H9 (cell line): ENCODE measurements at regions not wholly inside any gene's neighbourhood (a gene's known extent, or its start where the extent isn't known, plus 50 kb on each side); places are given as distances from the start of the nearest gene placed in this dataset.

Experiments
- DNase-seq: peaks from one replicate; pipeline ENCODE4 v3.0.0-alpha.2; 2017
- H2AFZ ChIP-seq: one replicate; pipeline ENCODE4 v1.6.1; 2013; ENCODE audit warnings: mild to moderate bottlenecking, low read length, control low read depth, moderate library complexity
- H2AK5ac ChIP-seq: 2 replicates; pipeline ENCODE4 v1.6.1; 2013; ENCODE audit warnings: low read length, control low read depth, mixed read lengths; ENCODE audit not compliant: insufficient read length
- H2BK120ac ChIP-seq: one replicate; pipeline ENCODE4 v1.6.1; 2013; ENCODE audit warnings: low read depth, mild to moderate bottlenecking, low read length, control low read depth, inconsistent platforms; ENCODE audit not compliant: poor library complexity, severe bottlenecking
- H2BK12ac ChIP-seq: 2 replicates; pipeline ENCODE4 v1.6.1; 2013; ENCODE audit warnings: low read length, control low read depth, mixed read lengths, low read depth; ENCODE audit not compliant: insufficient read length
- H2BK15ac ChIP-seq: 2 replicates; pipeline ENCODE4 v1.6.1; 2013; ENCODE audit warnings: low read depth, low read length, control low read depth
- H2BK20ac ChIP-seq: one replicate; pipeline ENCODE4 v1.6.1; 2013; ENCODE audit warnings: low read depth, mild to moderate bottlenecking, low read length, control low read depth, inconsistent platforms; ENCODE audit not compliant: poor library complexity, severe bottlenecking
- H2BK5ac ChIP-seq: 2 replicates; pipeline ENCODE4 v1.6.1; 2013; ENCODE audit warnings: low read length, control low read depth, mixed read lengths; ENCODE audit not compliant: insufficient read length
- H3K14ac ChIP-seq: 2 replicates; pipeline ENCODE4 v1.6.1; 2013; ENCODE audit warnings: low read length, control low read depth; ENCODE audit not compliant: insufficient read depth
- H3K18ac ChIP-seq: 2 replicates; pipeline ENCODE4 v1.6.1; 2013; ENCODE audit warnings: low read depth, mild to moderate bottlenecking, mixed read lengths, low read length, control low read depth; ENCODE audit not compliant: insufficient read length
- H3K23ac ChIP-seq: 2 replicates; pipeline ENCODE4 v1.6.1; 2013; ENCODE audit warnings: low read length, control low read depth, mixed read lengths, low read depth; ENCODE audit not compliant: insufficient read length
- H3K23me2 ChIP-seq: 2 replicates; pipeline ENCODE4 v1.6.1; 2013; ENCODE audit warnings: low read depth, mild to moderate bottlenecking, mixed read lengths, low read length, control low read depth; ENCODE audit not compliant: insufficient read length, poor library complexity, severe bottlenecking
- H3K27ac ChIP-seq: 2 replicates; pipeline ENCODE4 v1.5.1; 2013; ENCODE audit warnings: low read length, control low read depth, mixed read lengths, low read depth; ENCODE audit not compliant: insufficient read length
- H3K27me3 ChIP-seq: 2 replicates; pipeline ENCODE4 v1.6.1; 2013; ENCODE audit warnings: low read length, control low read depth, inconsistent platforms; ENCODE audit not compliant: insufficient read depth
- H3K4ac ChIP-seq: 2 replicates; pipeline ENCODE4 v1.6.1; 2013; ENCODE audit warnings: low read depth, mild to moderate bottlenecking, control low read depth, inconsistent platforms, low read length, moderate library complexity
- H3K4me1 ChIP-seq: 2 replicates; pipeline ENCODE4 v1.6.1; 2013; ENCODE audit warnings: low read length, control low read depth, inconsistent platforms; ENCODE audit not compliant: insufficient read depth
- H3K4me2 ChIP-seq: 2 replicates; pipeline ENCODE4 v1.6.1; 2013; ENCODE audit warnings: low read length, control low read depth, mixed read lengths; ENCODE audit not compliant: insufficient read length, insufficient read depth
- H3K56ac ChIP-seq: 2 replicates; pipeline ENCODE4 v1.6.1; 2013; ENCODE audit warnings: low read depth, mild to moderate bottlenecking, mixed read lengths, low read length, control low read depth; ENCODE audit not compliant: insufficient read length
- H3K79me1 ChIP-seq: 2 replicates; pipeline ENCODE4 v1.6.1; 2013; ENCODE audit warnings: low read depth, mild to moderate bottlenecking, moderate library complexity, low read length, control low read depth, inconsistent platforms; ENCODE audit not compliant: insufficient read depth, poor library complexity, severe bottlenecking
- H3K79me2 ChIP-seq: 2 replicates; pipeline ENCODE4 v1.6.1; 2013; ENCODE audit warnings: low read length, control low read depth, inconsistent platforms; ENCODE audit not compliant: insufficient read depth
- H3K9ac ChIP-seq: 2 replicates; pipeline ENCODE4 v1.6.1; 2013; ENCODE audit warnings: low read length, control low read depth, mixed read lengths; ENCODE audit not compliant: insufficient read length; ENCODE audit errors: extremely low read depth
- H3K9me3 ChIP-seq: one replicate; pipeline ENCODE4 v1.6.1; 2013; ENCODE audit warnings: low read depth, low read length, inconsistent platforms; ENCODE audit not compliant: control insufficient read depth
- H3T11ph ChIP-seq: one replicate; pipeline ENCODE4 v1.6.1; 2013; ENCODE audit warnings: mild to moderate bottlenecking, low read length, control low read depth, inconsistent platforms
- H4K20me1 ChIP-seq: one replicate; pipeline ENCODE4 v1.6.1; 2013; ENCODE audit not compliant: control insufficient read depth, insufficient read length, insufficient read depth
- H4K5ac ChIP-seq: 2 replicates; pipeline ENCODE4 v1.6.1; 2013; ENCODE audit warnings: low read depth, mild to moderate bottlenecking, mixed read lengths, low read length, control low read depth; ENCODE audit not compliant: insufficient read length
- H4K8ac ChIP-seq: replicated peaks from 2 replicates; pipeline ENCODE4 v1.6.1; 2013; ENCODE audit warnings: low read length, control low read depth, mixed read lengths, low read depth; ENCODE audit not compliant: insufficient read length
- H4K91ac ChIP-seq: 2 replicates; pipeline ENCODE4 v1.6.1; 2013; ENCODE audit warnings: low read depth, mild to moderate bottlenecking, moderate library complexity, mixed read lengths, low read length, control low read depth; ENCODE audit not compliant: insufficient read length
- H3K27ac Mint-ChIP-seq, 3 experiments: 2 replicates in 2 of 3; 3 replicates in 1 of 3; pipeline ENCODE4 v1.8.0; 2020 to 2021; ENCODE audit warnings: mixed read lengths in 3 of 3, mild to moderate bottlenecking in 1 of 3, moderate library complexity in 1 of 3
- H3K27me3 Mint-ChIP-seq: 2 replicates; pipeline ENCODE4 v1.8.0; 2021; ENCODE audit warnings: low read depth, mild to moderate bottlenecking, moderate library complexity, mixed read lengths
- H3K36me3 Mint-ChIP-seq, 3 experiments: 2 replicates in 2 of 3; 3 replicates in 1 of 3; pipeline ENCODE4 v1.8.0; 2020 to 2021; ENCODE audit warnings: low read depth in 3 of 3, mixed read lengths in 3 of 3; ENCODE audit not compliant: insufficient read depth in 1 of 3
- H3K4me1 Mint-ChIP-seq, 2 experiments: 2 replicates each; pipeline ENCODE4 v1.8.0; 2020; ENCODE audit warnings: mixed read lengths in 2 of 2
- H3K4me3 Mint-ChIP-seq, 2 experiments: 2 replicates in 1 of 2; 3 replicates in 1 of 2; pipeline ENCODE4 v1.8.0; 2020 to 2021; ENCODE audit warnings: mild to moderate bottlenecking in 2 of 2, mixed read lengths in 2 of 2, moderate library complexity in 1 of 2
- H3K9me3 Mint-ChIP-seq, 2 experiments: 2 replicates in 1 of 2; 3 replicates in 1 of 2; pipeline ENCODE4 v1.8.0; 2020; ENCODE audit warnings: mild to moderate bottlenecking in 2 of 2, mixed read lengths in 2 of 2, moderate library complexity in 1 of 2
- CTCF ChIP-seq: fragments of 200-600 bp; sonication (generic); conservative IDR thresholded peaks from 3 replicates; pipeline ENCODE4 v1.8.0; 2021; ENCODE audit warnings: antibody characterized with exemption, mild to moderate bottlenecking
- WGBS: extraction: QIAGEN DNeasy Blood & Tissue Kit; methylation state at CpG from one replicate; pipeline ENCODE4 v1.1.7; 2013; ENCODE audit warnings: missing lambda C conversion rate, low lambda C conversion rate, mixed read lengths; ENCODE audit not compliant: insufficient read length; ENCODE audit errors: extremely low coverage; 5-methylcytosine and 5-hydroxymethylcytosine counted together

- no peak for TF ChIP-seq CTCF
- Mint-ChIP-seq H3K4me3 (no peak overlapping the region), H3K27ac (peak overlapping the region; percentile 52 to 73 (median 65); a peak in 4 of 7 replicates), H3K27me3 (no peaks in the 10 kb centered on the region), H3K36me3 (peaks cover 2 to 7% (median 3%) of the 10 kb centered on the region in 3 experiments; a peak in 5 of 7 replicates), H3K4me1 (peaks cover 38 to 49% of the 10 kb centered on the region in 2 experiments), H3K9me3 (no peaks in the 10 kb centered on the region)
- Histone ChIP-seq H3K9me3 (no peaks in the 10 kb centered on the region), H3K4me2 (no peak overlapping the region), H2BK15ac (no peak overlapping the region), H4K20me1 (no peaks in the 10 kb centered on the region), H2BK20ac (no peak overlapping the region), H3K56ac (no peak overlapping the region), H3K23ac (no peak overlapping the region), H3K27me3 (no peaks in the 10 kb centered on the region), H4K5ac (no peak overlapping the region), H3K23me2 (no peaks in the 10 kb centered on the region), H3K27ac (no peak overlapping the region), H3K4ac (no peak overlapping the region), H2BK5ac (no peak overlapping the region), H2BK120ac (no peak overlapping the region), H3K79me1 (no peaks in the 10 kb centered on the region), H3K9ac (no peak overlapping the region), H3K18ac (no peak overlapping the region), H2AFZ (no peak overlapping the region), H3K4me1 (peaks cover 5% of the 10 kb centered on the region; the same call in 1 of the 2 replicates), H2BK12ac (no peak overlapping the region), H4K8ac (no peak overlapping the region), H4K91ac (no peak overlapping the region), H2AK5ac (no peak overlapping the region), H3K79me2 (no peaks in the 10 kb centered on the region; the same call in 1 of the 2 replicates), H3K14ac (0 out of 2 replicates have a peak overlapping the region, but pooled peaks have one; percentile 11), H3T11ph (no peak overlapping the region)
- DNase-seq: no peak
- WGBS: no CpG with 5 or more reads among the region's 6 CpGs
Observed at GRCh38 chr14:89544636-89545301, 127.7 kb upstream of the FOXN3 start.
